ENCODE measurements at regions not wholly inside any gene's neighbourhood (a gene's known extent, or its start where the extent isn't known, plus 50 kb on each side); places are given as distances from the start of the nearest gene placed in this dataset.

GRCh38 chr1:36560621-36561360, 78.1 kb upstream of the CSF3R start:
- DNase-seq (ENCODE audit: low spot score in 2 of 2): no peak
- FAIRE-seq: no peak

- FAIRE-seq (no peak), DNase-seq (ENCODE audit: low spot score in 2 of 2) (no peak)
These were observed 77.5 kb upstream of the CSF3R start for GRCh38 chr1:36560177-36560576.

- FAIRE-seq (no peak), DNase-seq (ENCODE audit: low spot score in 2 of 2) (no peak)
These were observed 76.3 kb upstream of the CSF3R start for GRCh38 chr1:36559061-36559460.

DNA sequence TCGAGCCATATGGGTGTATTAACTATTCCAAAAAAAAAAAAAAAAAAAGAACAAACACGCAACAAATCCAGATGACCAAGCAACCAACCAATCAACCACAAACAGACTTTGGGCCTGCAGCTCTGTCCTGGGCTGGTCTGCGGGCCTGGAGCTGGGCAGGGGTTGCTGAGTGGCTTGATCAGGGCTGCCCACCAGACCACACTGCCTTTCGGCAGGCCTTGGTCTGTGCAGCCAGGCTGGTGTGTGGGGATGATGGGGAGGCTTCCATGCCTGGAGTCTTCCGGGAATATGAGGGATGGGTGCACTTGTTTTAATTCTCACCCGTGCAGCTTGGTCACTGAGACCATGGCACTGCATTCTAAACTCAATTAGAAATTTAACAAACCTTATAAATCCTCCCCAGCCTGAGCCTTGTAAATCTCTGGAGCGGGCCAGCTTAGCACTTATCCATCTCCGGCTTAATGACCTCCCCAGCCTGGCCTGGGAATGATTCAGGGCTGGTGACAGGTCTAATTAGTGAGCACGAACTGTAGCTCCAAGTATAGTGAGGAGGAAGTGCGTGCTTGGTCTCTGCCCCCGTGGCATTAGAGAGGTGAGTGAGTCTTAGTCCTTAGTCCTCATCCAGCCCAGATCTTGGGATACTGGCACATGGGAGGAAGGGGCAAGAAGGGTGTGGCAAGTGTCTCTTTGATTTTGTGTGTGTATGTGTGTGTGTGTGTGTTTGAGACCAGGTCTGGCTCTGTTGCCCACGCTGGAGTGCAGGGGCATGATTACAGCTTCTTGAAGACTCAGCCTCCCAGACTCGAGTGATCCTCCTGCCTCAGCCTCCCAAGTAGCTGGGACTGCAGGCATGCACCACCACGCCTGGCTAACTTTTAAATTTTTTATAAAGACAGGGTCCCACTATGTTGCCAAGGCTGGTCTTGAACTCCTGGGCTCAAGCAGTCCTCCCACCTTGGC, 74.6 kb upstream of the CSF3R start:
- no peak for DNase-seq (ENCODE audit: low spot score in 2 of 2)
- FAIRE-seq: no peak

- no peak for FAIRE-seq
- no peak for DNase-seq (ENCODE audit: low spot score in 2 of 2)
These were observed 72.3 kb upstream of the CSF3R start for GRCh38 chr1:36555041-36555440.

DNA sequence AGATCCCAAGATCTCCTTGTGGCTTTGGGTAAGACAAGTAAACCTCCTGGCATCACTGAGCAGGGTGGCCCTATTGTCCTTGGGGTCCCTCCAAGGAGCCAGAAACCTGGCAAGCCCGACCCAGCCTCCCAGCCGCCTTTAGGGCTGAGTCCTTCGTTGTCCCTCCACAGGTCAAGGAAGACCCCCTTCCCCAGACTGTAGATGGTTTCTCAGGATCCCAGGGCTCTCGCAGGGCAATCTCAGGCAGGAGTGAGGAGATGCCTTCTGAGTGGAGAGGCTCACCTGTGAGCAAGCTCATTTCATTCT, 71.6 kb upstream of the CSF3R start:
- DNase-seq (ENCODE audit: low spot score in 2 of 2): no peak
- no peak for FAIRE-seq

GRCh38 chr1:36553591-36554322, 71.0 kb upstream of the CSF3R start:
- no peak for FAIRE-seq

GRCh38 chr1:36542962-36543515, 60.3 kb upstream of the CSF3R start:
- FAIRE-seq: no peak
- DNase-seq (ENCODE audit: low spot score in 2 of 2): no peak

More at GRCh38 chr1:36553591-36554322, 71.0 kb upstream of the CSF3R start:
- peak in 1 of 2 donors; percentile 60 for DNase-seq (ENCODE audit: low spot score in 2 of 2)

DNA sequence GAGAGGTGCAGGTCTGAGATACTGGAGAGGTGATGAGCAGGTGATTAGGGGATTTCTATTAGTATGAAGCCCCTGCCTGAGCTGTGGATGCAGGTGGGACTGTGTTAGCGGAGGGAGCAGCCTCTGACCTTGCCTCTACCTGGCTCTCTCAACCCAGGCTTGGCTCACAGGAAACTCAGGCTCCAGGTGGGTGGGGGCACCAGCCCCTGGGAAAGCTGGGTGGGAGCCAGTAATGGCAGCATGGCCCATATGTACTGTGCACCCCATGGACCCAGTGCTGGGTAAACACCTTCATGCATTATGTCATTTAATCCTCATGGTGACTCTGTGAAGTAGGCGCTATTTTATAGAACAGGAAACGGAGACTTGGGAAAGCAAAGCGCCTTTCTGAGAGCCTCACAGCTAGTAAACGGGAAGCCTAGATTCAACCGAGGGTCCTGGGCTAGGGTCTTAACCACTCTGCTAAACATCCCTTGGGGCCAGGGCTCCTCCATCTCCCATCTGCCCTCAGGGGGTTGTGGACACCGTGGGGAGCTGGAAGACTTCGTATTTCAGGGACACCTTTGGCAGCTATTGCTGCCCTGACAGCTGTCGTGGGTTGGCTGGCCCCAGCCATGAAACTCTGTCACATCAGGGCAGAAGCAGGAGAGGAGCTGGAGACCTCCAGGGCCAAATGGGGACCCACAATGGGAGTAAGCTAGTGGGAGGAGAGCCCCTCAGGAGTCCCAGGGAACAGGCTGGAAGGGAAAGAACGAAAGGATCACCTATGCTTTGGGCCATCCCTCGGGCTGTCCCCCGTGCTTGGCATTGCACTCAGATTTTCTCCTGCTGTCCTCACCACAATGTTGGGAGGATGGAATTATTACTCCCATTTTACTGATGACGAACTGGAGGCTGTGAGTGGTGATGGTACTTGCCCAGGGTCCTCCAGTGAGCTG, 59.6 kb upstream of the CSF3R start:
- no peak for FAIRE-seq
- DNase-seq (ENCODE audit: low spot score in 2 of 2): no peak

- DNase-seq (ENCODE audit: low spot score in 2 of 2) (no peak), FAIRE-seq (no peak)
These were observed 57.3 kb upstream of the CSF3R start for GRCh38 chr1:36540056-36540455.

GRCh38 chr1:36539526-36539925, 56.8 kb upstream of the CSF3R start:
- DNase-seq (ENCODE audit: low spot score in 2 of 2) (no peak), FAIRE-seq (no peak)

DNA sequence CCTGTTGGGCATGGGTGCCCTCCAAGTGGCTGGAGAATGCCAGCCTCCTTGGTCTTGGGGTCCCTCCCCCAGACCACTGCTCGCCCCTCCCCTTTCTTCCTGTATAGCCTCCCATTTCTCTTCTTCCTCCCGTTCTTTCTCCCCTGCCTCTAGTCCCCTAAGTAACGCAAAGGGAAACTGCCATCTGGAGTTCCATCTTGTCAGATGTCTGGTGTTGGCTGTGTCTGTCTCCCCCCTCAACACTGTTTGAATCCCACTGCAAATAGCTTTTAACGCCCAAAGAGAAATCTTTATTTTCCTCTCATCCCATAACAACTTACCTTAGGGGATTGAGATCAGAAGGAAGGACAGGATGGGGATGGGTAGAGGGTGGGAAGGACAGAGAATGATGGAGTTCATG, 55.3 kb upstream of the CSF3R start:
- no peak for FAIRE-seq
- no peak for DNase-seq (ENCODE audit: low spot score in 2 of 2)

DNA sequence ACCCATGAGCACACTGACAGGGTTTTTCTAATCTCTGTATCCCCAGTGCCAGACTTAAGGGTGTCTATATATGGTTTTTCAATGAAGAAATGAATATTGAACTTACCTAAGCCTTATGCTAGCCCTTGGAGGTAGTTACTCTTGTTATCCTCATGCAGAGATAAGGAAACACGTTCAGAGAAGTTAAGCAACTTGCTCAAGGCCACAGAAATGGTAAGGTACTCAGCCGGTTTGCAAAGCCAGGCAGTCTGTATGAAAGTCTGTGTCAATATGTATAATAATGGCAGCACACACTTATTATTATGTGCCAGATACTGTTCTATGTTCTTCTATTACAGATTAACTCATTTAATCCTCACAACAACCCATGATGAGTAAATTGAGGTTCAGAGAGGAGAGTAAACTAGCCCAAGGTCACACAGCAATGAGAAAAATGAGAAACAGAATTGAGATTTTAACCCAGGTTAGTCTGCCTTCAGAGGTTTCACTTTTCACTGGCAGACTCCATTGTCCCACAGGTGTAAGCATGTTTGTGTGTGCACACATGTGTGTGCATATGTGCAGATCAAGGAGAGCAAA, 54.6 kb upstream of the CSF3R start:
- no peak for FAIRE-seq
- no peak for DNase-seq (ENCODE audit: low spot score in 2 of 2)

GRCh38 chr1:36536727-36537126, 54.0 kb upstream of the CSF3R start:
- no peak for DNase-seq (ENCODE audit: low spot score in 2 of 2)
- no peak for FAIRE-seq

DNA sequence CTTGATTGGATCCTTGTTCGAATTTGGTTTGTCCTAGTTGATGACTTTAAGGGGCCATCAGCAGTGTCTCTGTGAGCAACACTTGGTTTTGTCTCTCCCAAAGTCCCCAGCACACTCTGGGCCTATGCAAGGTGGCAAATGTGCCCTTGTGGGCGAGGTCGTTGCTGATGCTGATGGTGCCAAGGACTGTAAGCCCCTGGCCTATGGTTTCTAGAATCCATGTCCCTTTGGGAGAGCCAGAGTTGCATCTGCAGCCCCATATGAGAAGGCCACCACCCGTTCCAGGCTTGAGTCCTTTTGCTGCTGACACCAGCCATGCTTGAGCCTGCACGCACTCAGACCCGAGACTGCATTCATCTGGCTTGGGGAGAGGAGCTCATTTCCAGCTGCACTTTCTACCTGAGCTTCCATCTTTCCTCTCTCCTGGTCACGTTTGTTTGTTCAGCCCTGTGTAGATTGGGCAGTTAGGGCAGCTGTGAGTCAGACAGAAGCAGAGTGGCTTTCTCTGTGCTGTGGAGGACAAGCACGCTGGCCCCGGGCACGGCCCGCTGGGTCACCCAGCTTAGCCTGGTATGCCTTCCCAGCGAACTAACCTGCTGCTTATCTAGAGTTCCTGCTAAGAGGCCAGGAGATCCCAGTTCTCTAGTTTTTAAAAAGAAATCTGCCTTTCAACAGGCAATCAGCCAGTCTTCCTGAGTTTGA, 52.1 kb upstream of the CSF3R start:
- DNase-seq (ENCODE audit: low spot score in 2 of 2) (no peak), FAIRE-seq (no peak)

- no peak for FAIRE-seq
- DNase-seq (ENCODE audit: low spot score in 2 of 2): no peak
These were observed 51.2 kb upstream of the CSF3R start for GRCh38 chr1:36533897-36534296.

DNA sequence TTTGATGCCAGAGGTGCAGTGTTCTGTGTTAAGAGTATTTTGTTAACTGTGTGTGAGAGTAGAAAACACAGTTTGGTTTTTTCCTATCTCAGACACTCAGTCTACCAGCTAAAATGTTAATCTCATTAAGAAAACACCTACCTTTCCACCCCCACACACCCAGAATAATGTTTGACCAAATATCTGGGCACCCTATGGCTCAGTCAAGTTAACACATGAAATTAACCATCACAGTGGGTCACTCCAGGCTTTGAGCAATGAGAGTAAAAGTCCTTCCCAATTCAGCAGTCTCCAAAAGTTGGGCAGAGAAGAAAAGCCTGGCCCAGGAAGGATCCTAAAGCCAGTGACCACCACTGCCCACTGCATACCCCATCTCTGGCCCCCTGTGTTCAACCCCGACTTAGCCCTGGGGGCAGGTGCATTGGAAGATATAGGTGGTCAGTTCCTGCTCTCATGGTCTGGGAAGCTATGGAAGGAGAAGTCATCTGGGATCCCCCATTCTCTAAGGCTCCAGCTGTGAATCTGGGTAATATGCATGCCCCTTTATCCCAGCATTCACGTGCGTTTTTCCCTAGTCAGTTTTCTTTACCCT, 50.2 kb upstream of the CSF3R start:
- DNase-seq (ENCODE audit: low spot score in 2 of 2) (no peak), FAIRE-seq (no peak)

Data from frontal cortex (tissue), 3 donors.